Lung (tissue), 11 donors: ENCODE measurements at regions not wholly inside any gene's neighbourhood (a gene's known extent, or its start where the extent isn't known, plus 50 kb on each side); places are given as distances from the start of the nearest gene placed in this dataset.

Experiments used
- ATAC-seq: fragments of 200-7000 bp; cut with Tn5 transposase; one replicate; pipeline ENCODE4 v1.9.1; 2020; ENCODE audit warnings: moderate number of reproducible peaks; ENCODE audit not compliant: insufficient read depth, low FRiP score
- DNase-seq, 3 donors: peaks; one replicate each; pipeline ENCODE4 v3.0.0-alpha.2; 2013 to 2017
- H3K27ac ChIP-seq, 2 donors: one replicate each; pipeline ENCODE4 v1.5.1; 2013; ENCODE audit warnings: mild to moderate bottlenecking in 2 of 2, moderate library complexity in 2 of 2, control low read depth in 1 of 2, inconsistent platforms in 1 of 2, low read depth in 1 of 2, low read length in 1 of 2
- H3K27me3 ChIP-seq, 3 donors: one replicate each; pipeline ENCODE4 v1.5.1; 2013; ENCODE audit warnings: low read length in 2 of 3; ENCODE audit not compliant: control insufficient read depth in 3 of 3, insufficient read depth in 3 of 3
- H3K36me3 ChIP-seq, 4 donors: one replicate each; pipeline ENCODE4 v1.5.1; 2013; ENCODE audit warnings: low read length in 4 of 4, mild to moderate bottlenecking in 1 of 4, moderate library complexity in 1 of 4; ENCODE audit not compliant: control insufficient read depth in 4 of 4, insufficient read depth in 4 of 4
- H3K4me1 ChIP-seq, 5 donors: one replicate each; pipeline ENCODE4 v1.5.1; 2013; ENCODE audit warnings: low read length in 5 of 5, mild to moderate bottlenecking in 2 of 5, moderate library complexity in 1 of 5; ENCODE audit not compliant: control insufficient read depth in 5 of 5, insufficient read depth in 5 of 5
- H3K4me3 ChIP-seq: one replicate; pipeline ENCODE4 v1.5.1; 2013; ENCODE audit warnings: mild to moderate bottlenecking, control low read depth, moderate library complexity
- H3K9ac ChIP-seq, 2 donors: one replicate each; pipeline ENCODE4 v1.5.1; 2013; ENCODE audit warnings: low read length in 2 of 2, control low read depth in 1 of 2; ENCODE audit not compliant: insufficient read depth in 1 of 2
- H3K9me3 ChIP-seq, 4 donors: one replicate each; pipeline ENCODE4 v1.5.1; 2013; ENCODE audit warnings: low read length in 3 of 4, mild to moderate bottlenecking in 1 of 4, moderate library complexity in 1 of 4; ENCODE audit not compliant: control insufficient read depth in 4 of 4, insufficient read depth in 3 of 4
- whole genome bisulfite sequencing, 2 donors: extraction: QIAGEN DNeasy Blood & Tissue Kit; methylation state at CpG; one replicate each; pipeline ENCODE4 v1.1.7; 2013; 5-methylcytosine and 5-hydroxymethylcytosine counted together
- TF ChIP-seq, protein P1 (sequence below): IDR thresholded peaks from 2 replicates; pipeline ENCODE4 v1.5.1; 2012; ENCODE audit warnings: mild to moderate bottlenecking; ENCODE audit errors: control extremely low read depth, extremely low read depth
- donor health status: control.
- donor health status: control.
- donor health status: Bipolar disorder and iron deficiency.
- donor health status: healthy.
- donor health status: DM: yes; HTN: yes; CAD: no.

DNA sequence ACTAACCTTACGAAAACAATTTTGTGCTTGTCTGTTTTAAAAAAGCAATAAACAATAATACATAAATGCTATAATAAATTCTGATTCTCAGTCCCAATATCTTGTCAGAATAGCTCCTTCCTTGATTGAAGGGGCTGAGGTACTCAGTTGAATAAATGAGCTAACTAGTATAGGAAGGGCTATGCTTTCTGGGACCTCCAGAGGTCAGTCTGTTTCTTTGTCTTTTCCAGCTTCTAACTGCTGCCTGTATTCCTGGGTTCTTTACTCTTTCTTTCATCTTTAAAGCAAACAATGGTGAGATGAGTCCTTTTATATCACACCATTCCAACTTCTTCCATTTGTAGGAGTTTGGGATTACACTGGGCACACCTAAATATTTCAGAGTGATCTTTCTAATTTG is 1297.0 kb upstream of the ATXN8OS start:
- TF ChIP-seq, protein P1, sequence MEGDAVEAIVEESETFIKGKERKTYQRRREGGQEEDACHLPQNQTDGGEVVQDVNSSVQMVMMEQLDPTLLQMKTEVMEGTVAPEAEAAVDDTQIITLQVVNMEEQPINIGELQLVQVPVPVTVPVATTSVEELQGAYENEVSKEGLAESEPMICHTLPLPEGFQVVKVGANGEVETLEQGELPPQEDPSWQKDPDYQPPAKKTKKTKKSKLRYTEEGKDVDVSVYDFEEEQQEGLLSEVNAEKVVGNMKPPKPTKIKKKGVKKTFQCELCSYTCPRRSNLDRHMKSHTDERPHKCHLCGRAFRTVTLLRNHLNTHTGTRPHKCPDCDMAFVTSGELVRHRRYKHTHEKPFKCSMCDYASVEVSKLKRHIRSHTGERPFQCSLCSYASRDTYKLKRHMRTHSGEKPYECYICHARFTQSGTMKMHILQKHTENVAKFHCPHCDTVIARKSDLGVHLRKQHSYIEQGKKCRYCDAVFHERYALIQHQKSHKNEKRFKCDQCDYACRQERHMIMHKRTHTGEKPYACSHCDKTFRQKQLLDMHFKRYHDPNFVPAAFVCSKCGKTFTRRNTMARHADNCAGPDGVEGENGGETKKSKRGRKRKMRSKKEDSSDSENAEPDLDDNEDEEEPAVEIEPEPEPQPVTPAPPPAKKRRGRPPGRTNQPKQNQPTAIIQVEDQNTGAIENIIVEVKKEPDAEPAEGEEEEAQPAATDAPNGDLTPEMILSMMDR = no peak
- no peaks in the 10 kb centered on the region for H3K36me3 ChIP-seq
- ATAC-seq = no peak
- H3K27me3 ChIP-seq = no peaks in the 10 kb centered on the region
- peak in 1 of 3 donors; percentile 9 for DNase-seq
- H3K9ac ChIP-seq = no peak overlapping the region
- no peak overlapping the region for H3K27ac ChIP-seq
- no peaks in the 10 kb centered on the region for H3K4me1 ChIP-seq
- 0% methylated on average over 1 of the region's 1 CpG for WGBS, 2 donors
- no peaks in the 10 kb centered on the region for H3K9me3 ChIP-seq
- H3K4me3 ChIP-seq = no peak overlapping the region

- no peak overlapping the region for H3K27ac ChIP-seq
- no peaks in the 10 kb centered on the region for H3K4me1 ChIP-seq
- H3K9ac ChIP-seq = no peak overlapping the region
- no peak for ATAC-seq
- no peaks in the 10 kb centered on the region for H3K9me3 ChIP-seq
- H3K4me3 ChIP-seq = no peak overlapping the region
- no peaks in the 10 kb centered on the region for H3K36me3 ChIP-seq
- 85 to 86% methylated on average over 3 of the region's 3 CpGs for WGBS, 2 donors
- no peak for DNase-seq
- no peaks in the 10 kb centered on the region for H3K27me3 ChIP-seq
- TF ChIP-seq, protein P1 = no peak
Measured at GRCh38 chr13:68808456-68808855, 1299.2 kb upstream of the ATXN8OS start.

- Histone ChIP-seq H3K4me3 (no peak overlapping the region), H3K27me3 (no peaks in the 10 kb centered on the region), H3K4me1 (no peaks in the 10 kb centered on the region), H3K36me3 (no peaks in the 10 kb centered on the region), H3K9me3 (no peaks in the 10 kb centered on the region), H3K27ac (no peak overlapping the region), H3K9ac (no peak overlapping the region)
- TF ChIP-seq, protein P1 = no peak
- ATAC-seq (no peak), DNase-seq (no peak)
- WGBS, 2 donors = 66 to 74% methylated on average over 2 of the region's 2 CpGs
Measured at GRCh38 chr13:68806125-68806524, 1301.5 kb upstream of the ATXN8OS start.

DNA sequence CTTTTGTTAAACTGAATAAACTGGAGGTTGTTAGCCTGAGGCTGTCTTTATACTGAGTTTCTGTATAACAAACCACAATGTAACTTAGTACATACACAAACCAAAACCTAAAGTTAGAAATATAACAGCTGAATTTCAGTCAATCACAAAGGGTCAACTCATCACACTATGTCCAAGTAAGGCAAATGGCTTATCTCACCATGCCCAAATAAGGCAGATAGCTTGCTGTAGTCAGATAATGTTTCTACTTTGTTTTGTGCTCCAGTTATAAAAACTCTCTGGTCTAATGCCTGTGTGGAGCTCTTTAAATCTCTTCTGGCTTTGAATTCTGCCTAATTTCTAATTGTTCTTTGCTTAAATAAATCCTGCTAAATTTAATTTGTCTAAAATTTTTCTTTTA is 1323.4 kb upstream of the ATXN8OS start:
- Histone ChIP-seq H3K27me3 (no peaks in the 10 kb centered on the region), H3K4me3 (no peak overlapping the region), H3K9ac (no peak overlapping the region), H3K4me1 (no peaks in the 10 kb centered on the region), H3K9me3 (peaks cover 0 to 2% (median 0%) of the 10 kb centered on the region in 4 donors), H3K27ac (no peak overlapping the region), H3K36me3 (no peaks in the 10 kb centered on the region)
- TF ChIP-seq, protein P1 = no peak
- ATAC-seq (no peak), DNase-seq (no peak)
